Endothelial cell of umbilical vein (primary cell): ENCODE measurements at regions not wholly inside any gene's neighbourhood (a gene's known extent, or its start where the extent isn't known, plus 50 kb on each side); places are given as distances from the start of the nearest gene placed in this dataset.

Experiments used
- BruUV-seq: library from RNA; stranded (reverse); fragments of 400-500 nt; replicated peaks from 2 replicates; lab custom pipeline; 2021; lab: Mats Ljungman, UMichigan
- CTCF ChIA-PET: fragments of 300-600, 350-600 bp; sonication (Branson Sonifier 250); formaldehyde crosslinking; loops from one replicate; lab custom pipeline; 2021; ENCODE audit warnings: antibody characterized with exemption, inconsistent platforms; lab: Charles Lee
- POLR2A ChIA-PET: fragments of 300-600, 350-600 bp; sonication (Branson Sonifier 250); formaldehyde crosslinking; loops from one replicate; lab custom pipeline; 2021; ENCODE audit warnings: antibody characterized with exemption, inconsistent platforms; lab: Charles Lee
- DNase-seq: peaks from one replicate; pipeline ENCODE4 v3.0.0-alpha.2; 2011; ENCODE audit warnings: low read depth, low spot score
- FAIRE-seq: peaks from 2 replicates; lab custom pipeline; 2011; peaks lifted over from hg19 to GRCh38; lab: Jason Lieb, UNC
- H2AFZ ChIP-seq: 2 replicates; pipeline ENCODE4 v1.6.0; 2012; ENCODE audit warnings: low read depth, low read length, control low read depth, inconsistent platforms
- H3K27ac ChIP-seq: 2 replicates; pipeline ENCODE4 v1.5.1; 2011; ENCODE audit warnings: low read depth, mild to moderate bottlenecking, control low read depth, low read length, moderate library complexity; ENCODE audit not compliant: insufficient read depth
- H3K27me3 ChIP-seq, 2 experiments: 2 replicates each; pipeline versions ENCODE4 v1.6.0 to v1.6.1; 2011; ENCODE audit warnings: low read length in 2 of 2, mixed read lengths in 1 of 2; ENCODE audit not compliant: control insufficient read depth in 2 of 2, insufficient read depth in 2 of 2
- H3K36me3 ChIP-seq, 2 experiments: 2 replicates in 1 of 2; 3 replicates in 1 of 2; pipeline ENCODE4 v1.5.1; 2011; ENCODE audit warnings: low read length in 2 of 2, mild to moderate bottlenecking in 1 of 2, moderate library complexity in 1 of 2; ENCODE audit not compliant: control insufficient read depth in 2 of 2, insufficient read depth in 2 of 2; ENCODE audit errors: extremely low read depth in 1 of 2
- H3K4me1 ChIP-seq: 3 replicates; pipeline ENCODE4 v1.5.1; 2011; ENCODE audit warnings: mild to moderate bottlenecking, low read length; ENCODE audit not compliant: control insufficient read depth, insufficient read depth; ENCODE audit errors: extremely low read depth
- H3K4me2 ChIP-seq: 2 replicates; pipeline ENCODE4 v1.6.1; 2011; ENCODE audit warnings: low read length, control low read depth, mixed read lengths; ENCODE audit not compliant: insufficient read depth
- H3K4me3 ChIP-seq, 3 experiments: fragments of 200-600 bp in 1 of 3; sonication (generic), shearing (Covaris generic) in 1 of 3; replicated peaks in 1 of 3; 2 replicates each; pipeline ENCODE4 v1.5.1; 2011 to 2016; ENCODE audit warnings: control low read depth in 3 of 3, low read length in 3 of 3, mild to moderate bottlenecking in 2 of 3, inconsistent platforms in 1 of 3, low read depth in 1 of 3, moderate library complexity in 1 of 3; ENCODE audit not compliant: insufficient read depth in 1 of 3
- H3K79me2 ChIP-seq: 2 replicates; pipeline ENCODE4 v1.6.0; 2012; ENCODE audit warnings: low read length, inconsistent platforms; ENCODE audit not compliant: control insufficient read depth, insufficient read depth
- H3K9ac ChIP-seq: replicated peaks from 2 replicates; pipeline ENCODE3; 2011; ENCODE audit warnings: low read length, control low read depth; ENCODE audit not compliant: insufficient read depth; ENCODE audit errors: extremely low read depth
- H3K9me1 ChIP-seq: replicated peaks from 3 replicates; pipeline ENCODE4 v1.6.0; 2011; ENCODE audit warnings: mild to moderate bottlenecking, low read length; ENCODE audit not compliant: control insufficient read depth, insufficient read depth; ENCODE audit errors: extremely low read depth
- H3K9me3 ChIP-seq: replicated peaks from 2 replicates; pipeline ENCODE4 v1.5.1; 2012; ENCODE audit warnings: low read length, inconsistent platforms; ENCODE audit not compliant: control insufficient read depth, insufficient read depth
- H4K20me1 ChIP-seq: replicated peaks from 2 replicates; pipeline ENCODE3; 2011; ENCODE audit warnings: mild to moderate bottlenecking, low read length; ENCODE audit not compliant: control insufficient read depth, insufficient read depth; ENCODE audit errors: extremely low read depth
- EZH2 ChIP-seq: IDR thresholded peaks from 2 replicates; pipeline ENCODE4 v1.6.1; 2012; ENCODE audit warnings: borderline replicate concordance, low read depth, mild to moderate bottlenecking, moderate library complexity, low read length, inconsistent platforms; ENCODE audit not compliant: severe bottlenecking
- FOS ChIP-seq: IDR thresholded peaks from 2 replicates; pipeline ENCODE4 v1.6.1; 2011; ENCODE audit warnings: mild to moderate bottlenecking, low read length, moderate library complexity, borderline replicate concordance; ENCODE audit not compliant: insufficient read depth
- GATA2 ChIP-seq: IDR thresholded peaks from 2 replicates; pipeline ENCODE4 v1.7.0; 2011; ENCODE audit warnings: low read depth, mild to moderate bottlenecking, moderate library complexity, mixed read lengths, low read length; ENCODE audit not compliant: insufficient read length, insufficient read depth
- JUN ChIP-seq: IDR thresholded peaks from 2 replicates; pipeline ENCODE4 v1.6.1; 2011; ENCODE audit warnings: borderline replicate concordance, low read depth; ENCODE audit not compliant: insufficient read length, insufficient read depth
- MYC ChIP-seq: IDR thresholded peaks from one replicate; pipeline ENCODE4 v1.6.1; 2011; ENCODE audit warnings: mild to moderate bottlenecking, low read depth, low read length
- POLR2A ChIP-seq: IDR thresholded peaks from 2 replicates; pipeline ENCODE4 v1.6.1; 2012; ENCODE audit warnings: low read depth, mild to moderate bottlenecking, control low read depth, low read length
- POLR2AphosphoS5 ChIP-seq: IDR thresholded peaks from 2 replicates; pipeline ENCODE4 v1.6.1; 2012; ENCODE audit warnings: low read depth, mild to moderate bottlenecking, control low read depth, low read length, moderate library complexity; ENCODE audit not compliant: insufficient read depth
- dilution Hi-C: fragments of 300-500 bp; cut with MboI; formaldehyde crosslinking; loops from one replicate; pipeline ENCODE4 v1.15.0; 2019; ENCODE audit warnings: low sequenced_read_pairs; ENCODE audit not compliant: extremely low pct_ligation_motif_present
- intact Hi-C: fragments of 100-400 bp; cut with micrococcal nuclease; formaldehyde crosslinking; loops from one replicate; pipeline ENCODE4 v1.10.0; 2022
- TF ChIP-seq, protein P1 (sequence below), 2 donors: IDR thresholded peaks; 1 replicate in 1 of 2; 2 replicates in 1 of 2; pipeline ENCODE4 v1.5.1; 2011; ENCODE audit warnings: low read length in 2 of 2, mild to moderate bottlenecking in 2 of 2, moderate library complexity in 2 of 2, control low read depth in 1 of 2, inconsistent platforms in 1 of 2, low read depth in 1 of 2; ENCODE audit not compliant: insufficient read depth in 1 of 2; ENCODE audit errors: extremely low read depth in 1 of 2
- TF ChIP-seq, protein P2 (sequence below): IDR thresholded peaks from 2 replicates; pipeline ENCODE4 v1.6.1; 2011; ENCODE audit not compliant: insufficient read depth, insufficient read length

DNA sequence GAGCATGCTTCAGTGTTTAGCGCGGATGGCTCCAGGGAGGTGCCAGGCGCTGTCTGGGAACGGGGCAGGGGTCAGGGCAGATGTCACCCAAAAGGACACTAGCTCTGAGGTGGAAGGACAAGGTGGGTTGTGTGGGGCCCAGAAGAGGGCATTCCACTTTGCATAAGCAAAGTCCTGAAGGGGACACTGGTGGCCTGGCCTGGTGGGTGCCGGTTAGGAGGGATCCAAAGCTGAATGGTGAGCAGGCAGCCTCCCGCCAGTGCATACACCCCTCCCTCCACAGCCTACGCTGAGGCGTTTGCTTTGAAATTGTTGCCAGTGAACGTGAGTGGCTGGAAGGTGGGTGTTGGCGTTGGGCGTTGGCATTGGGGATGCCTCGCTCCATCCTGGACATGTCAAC, 192.1 kb downstream of the BMP7 start:
- BruUV-seq, result no TSS peak
- H3K79me2 ChIP-seq, result no peaks in the 10 kb centered on the region
- H4K20me1 ChIP-seq, result no peaks in the 10 kb centered on the region
- TF ChIP-seq, protein P1, sequence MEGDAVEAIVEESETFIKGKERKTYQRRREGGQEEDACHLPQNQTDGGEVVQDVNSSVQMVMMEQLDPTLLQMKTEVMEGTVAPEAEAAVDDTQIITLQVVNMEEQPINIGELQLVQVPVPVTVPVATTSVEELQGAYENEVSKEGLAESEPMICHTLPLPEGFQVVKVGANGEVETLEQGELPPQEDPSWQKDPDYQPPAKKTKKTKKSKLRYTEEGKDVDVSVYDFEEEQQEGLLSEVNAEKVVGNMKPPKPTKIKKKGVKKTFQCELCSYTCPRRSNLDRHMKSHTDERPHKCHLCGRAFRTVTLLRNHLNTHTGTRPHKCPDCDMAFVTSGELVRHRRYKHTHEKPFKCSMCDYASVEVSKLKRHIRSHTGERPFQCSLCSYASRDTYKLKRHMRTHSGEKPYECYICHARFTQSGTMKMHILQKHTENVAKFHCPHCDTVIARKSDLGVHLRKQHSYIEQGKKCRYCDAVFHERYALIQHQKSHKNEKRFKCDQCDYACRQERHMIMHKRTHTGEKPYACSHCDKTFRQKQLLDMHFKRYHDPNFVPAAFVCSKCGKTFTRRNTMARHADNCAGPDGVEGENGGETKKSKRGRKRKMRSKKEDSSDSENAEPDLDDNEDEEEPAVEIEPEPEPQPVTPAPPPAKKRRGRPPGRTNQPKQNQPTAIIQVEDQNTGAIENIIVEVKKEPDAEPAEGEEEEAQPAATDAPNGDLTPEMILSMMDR (IDR thresholded peaks at IDR 0.05; ENCODE audit: extremely low read depth in 1 of 2, insufficient read depth in 1 of 2, low read depth in 1 of 2, low read length in 2 of 2), result no peak
- TF ChIP-seq GATA2, result no peak
- no peak for TF ChIP-seq FOS
- TF ChIP-seq, protein P2, sequence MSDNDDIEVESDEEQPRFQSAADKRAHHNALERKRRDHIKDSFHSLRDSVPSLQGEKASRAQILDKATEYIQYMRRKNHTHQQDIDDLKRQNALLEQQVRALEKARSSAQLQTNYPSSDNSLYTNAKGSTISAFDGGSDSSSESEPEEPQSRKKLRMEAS, result no peak
- no peak for TF ChIP-seq JUN
- TF ChIP-seq POLR2AphosphoS5, result no peak
- no peak for TF ChIP-seq MYC
- no peak for TF ChIP-seq POLR2A
- no peak for TF ChIP-seq EZH2
- H3K36me3 ChIP-seq, result no peaks in the 10 kb centered on the region
- POLR2A ChIA-PET, result no interaction called here
- H3K4me1 ChIP-seq, result no peaks in the 10 kb centered on the region
- intact Hi-C loops (no loop called here), dilution Hi-C loops (no loop called here)
- H3K4me2 ChIP-seq, result no peak overlapping the region
- CTCF ChIA-PET, result no interaction called here
- no peaks in the 10 kb centered on the region for H3K9me3 ChIP-seq
- DNase-seq (no peak), FAIRE-seq (no peak)
- no peak overlapping the region for H2AFZ ChIP-seq
- H3K27me3 ChIP-seq, result no peaks in the 10 kb centered on the region
- no peak overlapping the region for H3K27ac ChIP-seq
- H3K4me3 ChIP-seq, result no peak overlapping the region
- no peaks in the 10 kb centered on the region for H3K9me1 ChIP-seq
- no peak overlapping the region for H3K9ac ChIP-seq
